Hematopoietic multipotent progenitor cell treated with erythropoietin and hydrocortisone succinate and interleukin-3 and kit ligand, for 8 days (in vitro differentiated cells): ENCODE measurements at regions not wholly inside any gene's neighbourhood (a gene's known extent, or its start where the extent isn't known, plus 50 kb on each side); places are given as distances from the start of the nearest gene placed in this dataset.
"Not testable (repeated sequence)": the region's sequence is repeated elsewhere in the genome, so short reads cannot be mapped to it uniquely, and the experiment has no call there.

ENCODE experiments used
- DNase-seq: peaks from one replicate; pipeline ENCODE4 v3.0.0-alpha.2; 2015

- DNase-seq, result not testable (repeated sequence)
Measured at GRCh38 chr5:97234380-97234779, 51.3 kb upstream of the RIOK2 start.

DNA sequence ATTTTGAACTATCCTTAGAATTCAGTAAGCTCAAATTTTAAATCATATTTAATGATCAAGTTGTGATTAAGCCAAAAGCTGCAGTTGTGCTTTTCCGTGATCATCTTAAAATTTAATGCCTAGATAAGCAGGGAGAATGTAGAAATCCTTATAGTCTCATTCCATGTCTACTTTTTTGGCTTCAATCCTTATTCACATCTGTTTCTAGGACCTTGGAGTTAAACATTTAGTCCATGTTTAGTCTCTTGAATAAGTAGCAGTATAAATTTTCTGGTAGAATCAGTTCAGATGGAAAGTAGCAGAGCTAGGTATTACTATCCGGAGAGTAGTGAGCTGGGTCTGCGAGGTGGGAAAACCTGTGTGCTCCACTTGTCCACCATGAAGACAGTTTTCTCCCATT, 59.3 kb upstream of the RIOK2 start:
- no peak for DNase-seq

GRCh38 chr5:97243353-97243752, 60.3 kb upstream of the RIOK2 start:
- no peak for DNase-seq

GRCh38 chr5:97245386-97245785, 62.3 kb upstream of the RIOK2 start:
- no peak for DNase-seq

- no peak for DNase-seq
Measured at GRCh38 chr5:97250113-97250512, 67.1 kb upstream of the RIOK2 start.

DNA sequence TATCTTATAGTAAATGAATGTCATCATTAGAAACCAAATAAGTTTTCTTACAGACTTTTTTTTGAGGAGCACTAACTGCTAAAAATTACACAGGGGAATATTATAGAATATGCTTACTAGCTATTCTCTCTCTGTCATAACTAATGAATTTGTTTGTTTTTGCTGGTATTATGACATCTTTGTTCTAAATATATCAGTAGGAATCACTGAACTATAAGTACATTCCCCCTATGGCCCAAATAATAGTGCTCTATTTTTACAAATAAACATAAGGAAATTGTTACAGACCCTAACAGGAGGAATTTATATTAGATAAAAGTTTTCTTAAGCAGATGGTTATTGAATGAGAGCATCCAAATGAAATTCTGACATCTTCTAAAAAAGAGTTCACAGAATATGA, 83.0 kb upstream of the RIOK2 start:
- no peak for DNase-seq

- DNase-seq, result no peak
Measured at GRCh38 chr5:97266576-97266975, 83.5 kb upstream of the RIOK2 start.

DNA sequence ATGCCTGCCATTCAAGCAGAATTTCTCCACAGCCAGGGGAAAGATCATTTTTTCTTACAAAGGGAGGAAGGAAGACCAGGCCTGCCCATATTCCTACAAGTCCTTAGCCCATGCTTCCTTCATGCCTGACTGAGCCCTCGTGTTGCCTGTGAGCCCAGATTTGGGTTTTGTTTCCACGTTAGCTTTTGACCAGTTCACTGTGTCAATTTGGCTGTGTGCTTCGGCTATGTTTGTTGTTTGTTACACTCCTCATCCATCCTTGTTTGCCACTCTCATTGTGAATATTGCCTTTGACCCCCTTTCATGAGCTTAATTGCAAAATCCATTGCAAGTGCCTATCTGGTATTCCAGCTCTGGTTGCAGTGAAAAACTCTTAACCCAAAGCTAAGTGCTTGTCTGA, 84.7 kb upstream of the RIOK2 start:
- DNase-seq, result no peak

GRCh38 chr5:97276474-97277120, 93.5 kb upstream of the RIOK2 start:
- no peak for DNase-seq

- no peak for DNase-seq
Measured at GRCh38 chr5:97281257-97281656, 98.2 kb upstream of the RIOK2 start.

- DNase-seq, result peak; percentile 32
Measured at GRCh38 chr5:97297063-97297703, 114.1 kb upstream of the RIOK2 start.

GRCh38 chr5:97297704-97298091, 114.7 kb upstream of the RIOK2 start:
- DNase-seq, result no peak

- DNase-seq, result not testable (repeated sequence)
Measured at GRCh38 chr5:97301181-97301580, 118.1 kb upstream of the RIOK2 start.

DNA sequence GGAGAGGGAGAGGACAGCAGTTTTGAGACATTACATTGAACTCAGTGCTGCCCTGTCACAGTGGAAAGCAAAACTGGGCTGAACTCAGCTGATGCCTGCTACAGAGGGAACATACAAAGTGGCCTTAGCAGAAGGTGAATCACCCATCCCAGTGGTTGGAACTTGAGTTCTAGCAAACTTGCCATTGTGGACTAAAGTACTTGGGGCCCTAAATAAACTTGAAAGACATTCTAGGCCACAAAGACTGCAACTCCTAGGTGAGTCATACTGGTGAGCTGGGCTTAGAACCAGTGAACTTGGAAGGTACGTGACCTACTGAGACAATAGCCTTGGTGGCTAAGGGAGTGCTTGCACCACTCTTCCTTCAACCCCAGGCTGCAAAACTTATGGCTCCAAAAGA, 155.7 kb upstream of the RIOK2 start:
- no peak for DNase-seq

- DNase-seq, result no peak
Measured at GRCh38 chr5:97355775-97356174, 172.7 kb upstream of the RIOK2 start.

- DNase-seq, result no peak
Measured at GRCh38 chr5:97363577-97363976, 180.5 kb upstream of the RIOK2 start.

- DNase-seq, result no peak
Measured at GRCh38 chr5:97364731-97365130, 181.7 kb upstream of the RIOK2 start.

GRCh38 chr5:97365163-97365845, 182.3 kb upstream of the RIOK2 start:
- no peak for DNase-seq

GRCh38 chr5:97365918-97366317, 182.9 kb upstream of the RIOK2 start:
- DNase-seq, result no peak

GRCh38 chr5:97375959-97376358, 192.9 kb upstream of the RIOK2 start:
- no peak for DNase-seq

GRCh38 chr5:97377582-97377981, 194.5 kb upstream of the RIOK2 start:
- DNase-seq, result no peak

GRCh38 chr5:97383996-97384395, 200.9 kb upstream of the RIOK2 start:
- DNase-seq, result no peak

GRCh38 chr5:97388794-97389193, 205.7 kb upstream of the RIOK2 start:
- DNase-seq, result no peak

- DNase-seq, result no peak
Measured at GRCh38 chr5:97400537-97400936, 217.5 kb upstream of the RIOK2 start.
